GM12878 (cell line): ENCODE measurements at regions not wholly inside any gene's neighbourhood (a gene's known extent, or its start where the extent isn't known, plus 50 kb on each side); places are given as distances from the start of the nearest gene placed in this dataset.
"Not testable (repeated sequence)": the region's sequence is repeated elsewhere in the genome, so short reads cannot be mapped to it uniquely, and the experiment has no call there.

Experiments used
- ATAC-seq: fragments of 200-7000 bp; cut with Tn5 transposase; 3 replicates; pipeline ENCODE4 v1.9.1; 2020; ENCODE audit warnings: mild to moderate bottlenecking, moderate library complexity
- BruUV-seq: library from RNA; stranded (reverse); fragments of 400-500 nt; replicated peaks from 2 replicates; lab custom pipeline; 2021; lab: Mats Ljungman, UMichigan
- CTCF ChIA-PET: fragments of 300-600 bp; sonication (Branson Sonifier 250); formaldehyde crosslinking; extraction: SDS; loops from one replicate; lab custom pipeline; 2021; ENCODE audit warnings: inconsistent platforms; lab: Yijun Ruan, JAX
- POLR2A ChIA-PET: fragments of 350-600 bp; formaldehyde crosslinking; extraction: SDS; loops from one replicate; lab custom pipeline; 2021; ENCODE audit warnings: inconsistent platforms; lab: Charles Lee
- RAD21 ChIA-PET: fragments of 300-600 bp; sonication (Branson Sonifier 250); formaldehyde crosslinking; loops from one replicate; lab custom pipeline; 2023; ENCODE audit warnings: antibody characterized with exemption; ENCODE audit not compliant: unreplicated experiment; lab: Charles Lee
- SMC1A ChIA-PET: fragments of 300-600 bp; sonication (Branson Sonifier 250); formaldehyde crosslinking; loops from one replicate; lab custom pipeline; 2023; ENCODE audit not compliant: unreplicated experiment, uncharacterized antibody; lab: Charles Lee
- DNase-seq: peaks from one replicate; pipeline ENCODE4 v3.0.0-alpha.2; 2011; ENCODE audit warnings: low read depth, low spot score
- FAIRE-seq: peaks from 3 replicates; lab custom pipeline; 2011; peaks lifted over from hg19 to GRCh38; lab: Jason Lieb, UNC
- H2AFZ ChIP-seq: 2 replicates; pipeline ENCODE4 v1.6.0; 2011; ENCODE audit warnings: low read depth, low read length, control low read depth; ENCODE audit not compliant: control insufficient read depth
- H3K27ac ChIP-seq: 2 replicates; pipeline ENCODE4 v1.5.1; 2011; ENCODE audit warnings: control low read depth; ENCODE audit not compliant: control insufficient read depth, insufficient read depth
- H3K27me3 ChIP-seq, 2 experiments: replicated peaks in 1 of 2; 2 replicates each; pipeline versions ENCODE4 v1.6.0 to v1.6.1; 2011; ENCODE audit warnings: low read length in 1 of 2; ENCODE audit not compliant: control insufficient read depth in 2 of 2, insufficient read depth in 2 of 2
- H3K36me3 ChIP-seq, 2 experiments: 2 replicates each; pipeline ENCODE4 v1.5.1; 2011; ENCODE audit warnings: low read length in 1 of 2; ENCODE audit not compliant: control insufficient read depth in 2 of 2, insufficient read depth in 2 of 2
- H3K4me1 ChIP-seq: 2 replicates; pipeline ENCODE4 v1.6.1; 2011; ENCODE audit warnings: mild to moderate bottlenecking, low read length, moderate library complexity, mixed read lengths; ENCODE audit not compliant: control insufficient read depth, insufficient read depth
- H3K4me2 ChIP-seq: 2 replicates; pipeline ENCODE4 v1.6.0; 2011; ENCODE audit warnings: control low read depth; ENCODE audit not compliant: control insufficient read depth, insufficient read depth
- H3K4me3 ChIP-seq: fragments of 200-600 bp; sonication (generic); 2 replicates; pipeline ENCODE4 v1.5.1; 2016
- H3K79me2 ChIP-seq: 2 replicates; pipeline ENCODE4 v1.6.0; 2011; ENCODE audit warnings: low read length; ENCODE audit not compliant: control insufficient read depth, insufficient read depth
- H3K9ac ChIP-seq: 2 replicates; pipeline ENCODE4 v1.8.0; 2011; ENCODE audit warnings: low read length, control low read depth, mixed read lengths; ENCODE audit not compliant: control insufficient read depth, insufficient read depth
- H3K9me3 ChIP-seq: replicated peaks from 3 replicates; pipeline ENCODE4 v1.5.1; 2011; ENCODE audit warnings: mild to moderate bottlenecking, low read length; ENCODE audit not compliant: control insufficient read depth, insufficient read depth
- H4K20me1 ChIP-seq: 2 replicates; pipeline ENCODE4 v1.6.0; 2011; ENCODE audit not compliant: control insufficient read depth, insufficient read depth
- WGBS: methylation state at CpG from one replicate; pipeline ENCODE4 v1.1.6; 2016; ENCODE audit warnings: low lambda C conversion rate; ENCODE audit not compliant: insufficient replicate concordance, insufficient coverage; ENCODE audit errors: missing lambda C conversion rate; 5-methylcytosine and 5-hydroxymethylcytosine counted together
- in situ Hi-C: fragments of 300-500 bp; cut with MboI; formaldehyde crosslinking; loops from 9 replicates; pipeline ENCODE4 v1.14.3; 2018; ENCODE audit warnings: mixed read lengths
- intact Hi-C: fragments of 100-400 bp; cut with micrococcal nuclease; formaldehyde crosslinking; loops from one replicate; pipeline ENCODE4 v1.14.2; 2022; ENCODE audit not compliant: unreplicated experiment
- TF ChIP-seq, protein P1 (sequence below): fragments of 450-650 bp; IDR thresholded peaks from 2 replicates; pipeline ENCODE4 v1.6.1; 2016; ENCODE audit warnings: mild to moderate bottlenecking

- FAIRE-seq, H3K36me3 ChIP-seq, H2AFZ ChIP-seq, H3K4me2 ChIP-seq, DNase-seq, H4K20me1 ChIP-seq, H3K27ac ChIP-seq, H3K4me1 ChIP-seq, H3K9me3 ChIP-seq, H3K4me3 ChIP-seq, ATAC-seq, RAD21 ChIA-PET, H3K79me2 ChIP-seq, H3K27me3 ChIP-seq, CTCF ChIA-PET, BruUV-seq, POLR2A ChIA-PET, H3K9ac ChIP-seq, intact Hi-C loops, in situ Hi-C loops, SMC1A ChIA-PET: not testable (repeated sequence)
- TF ChIP-seq, protein P1, sequence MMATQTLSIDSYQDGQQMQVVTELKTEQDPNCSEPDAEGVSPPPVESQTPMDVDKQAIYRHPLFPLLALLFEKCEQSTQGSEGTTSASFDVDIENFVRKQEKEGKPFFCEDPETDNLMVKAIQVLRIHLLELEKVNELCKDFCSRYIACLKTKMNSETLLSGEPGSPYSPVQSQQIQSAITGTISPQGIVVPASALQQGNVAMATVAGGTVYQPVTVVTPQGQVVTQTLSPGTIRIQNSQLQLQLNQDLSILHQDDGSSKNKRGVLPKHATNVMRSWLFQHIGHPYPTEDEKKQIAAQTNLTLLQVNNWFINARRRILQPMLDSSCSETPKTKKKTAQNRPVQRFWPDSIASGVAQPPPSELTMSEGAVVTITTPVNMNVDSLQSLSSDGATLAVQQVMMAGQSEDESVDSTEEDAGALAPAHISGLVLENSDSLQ, result peak; percentile 73
- WGBS, result 5% methylated on average over 1 of the region's 1 CpG
These were observed 61.2 kb downstream of the PPIAL4C start for GRCh38 chr1:149644818-149645217.

DNA sequence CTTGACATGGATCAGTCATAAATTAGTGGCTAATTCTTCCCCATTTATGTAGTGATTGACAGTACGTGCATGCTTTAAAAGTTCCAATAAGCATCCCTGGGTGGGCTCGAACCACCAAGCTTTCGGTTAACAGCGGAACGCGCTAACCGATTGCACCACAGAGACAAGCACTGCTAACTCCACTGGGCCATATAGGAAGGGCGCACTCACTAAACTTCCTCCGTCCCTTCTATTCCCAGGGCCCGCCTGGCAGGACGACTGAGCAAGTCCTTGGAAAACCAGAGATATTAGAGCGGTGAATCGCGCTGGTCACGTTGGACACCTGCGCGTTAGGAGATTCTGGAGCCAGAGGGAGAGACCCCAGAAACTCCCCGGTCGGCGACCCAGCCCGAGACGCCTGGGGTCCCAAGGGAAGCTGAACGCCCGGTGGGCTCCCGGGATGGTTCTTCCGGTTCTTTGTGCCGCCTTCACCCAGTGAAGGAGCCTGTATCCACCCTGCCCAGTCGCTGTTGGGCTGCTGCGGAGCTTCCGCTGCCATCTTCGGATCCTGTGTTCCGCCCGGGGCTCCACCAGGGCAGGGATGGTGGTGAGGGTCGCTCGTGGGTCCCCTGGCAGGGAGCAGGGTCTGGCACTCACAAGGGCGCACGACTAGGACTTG, 62.8 kb downstream of the PPIAL4C start:
- RAD21 ChIA-PET, in situ Hi-C loops, FAIRE-seq, H3K4me3 ChIP-seq, H3K9ac ChIP-seq, POLR2A ChIA-PET, DNase-seq, H3K4me2 ChIP-seq, H3K4me1 ChIP-seq, H3K79me2 ChIP-seq, intact Hi-C loops, H3K9me3 ChIP-seq, ATAC-seq, CTCF ChIA-PET, BruUV-seq, H3K36me3 ChIP-seq, H3K27me3 ChIP-seq, H2AFZ ChIP-seq, SMC1A ChIA-PET, H3K27ac ChIP-seq, H4K20me1 ChIP-seq: not testable (repeated sequence)
- WGBS, result 22% methylated on average over 26 of the region's 37 CpGs

GRCh38 chr1:149647018-149647373, 63.3 kb downstream of the PPIAL4C start:
- intact Hi-C loops, H3K4me1 ChIP-seq, DNase-seq, BruUV-seq, H3K9ac ChIP-seq, ATAC-seq, H3K79me2 ChIP-seq, H3K4me2 ChIP-seq, CTCF ChIA-PET, H4K20me1 ChIP-seq, H2AFZ ChIP-seq, SMC1A ChIA-PET, in situ Hi-C loops, H3K27me3 ChIP-seq, H3K9me3 ChIP-seq, RAD21 ChIA-PET, H3K4me3 ChIP-seq, H3K27ac ChIP-seq, H3K36me3 ChIP-seq, FAIRE-seq, POLR2A ChIA-PET: not testable (repeated sequence)
- WGBS, result 42% methylated on average over 12 of the region's 20 CpGs

DNA sequence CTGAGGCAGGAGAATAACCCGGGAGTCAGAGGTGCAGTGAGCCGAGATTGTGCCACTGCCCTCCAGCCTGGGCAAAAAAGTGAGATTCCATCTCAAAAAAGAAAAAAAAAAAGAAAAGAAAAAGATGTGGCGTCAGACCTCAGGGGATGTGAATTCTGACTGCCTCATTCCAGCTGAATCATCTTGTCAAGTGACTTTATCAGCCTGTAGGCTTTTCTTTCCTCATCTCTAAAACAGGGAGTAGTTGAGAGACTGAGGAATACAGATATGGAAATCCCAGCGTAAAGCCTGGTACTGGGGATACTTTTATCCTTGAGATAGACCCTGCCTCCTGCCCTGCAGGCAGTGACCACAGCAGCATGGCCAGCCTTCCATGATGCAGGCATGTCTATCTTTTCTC, 74.1 kb downstream of the PPIAL4C start:
- WGBS, result 48% methylated on average over 4 of the region's 4 CpGs
- RAD21 ChIA-PET, result not testable (repeated sequence)

More for the DNA sequence above, 74.1 kb downstream of the PPIAL4C start:
- H3K4me2 ChIP-seq, ATAC-seq, SMC1A ChIA-PET, H3K4me1 ChIP-seq, POLR2A ChIA-PET, H3K27me3 ChIP-seq, in situ Hi-C loops, H2AFZ ChIP-seq, intact Hi-C loops, BruUV-seq, FAIRE-seq, CTCF ChIA-PET, H4K20me1 ChIP-seq, DNase-seq, H3K79me2 ChIP-seq, H3K9me3 ChIP-seq, H3K4me3 ChIP-seq, H3K9ac ChIP-seq, H3K36me3 ChIP-seq, H3K27ac ChIP-seq: not testable (repeated sequence)
